Keratinocyte (primary cell): ENCODE measurements at regions not wholly inside any gene's neighbourhood (a gene's known extent, or its start where the extent isn't known, plus 50 kb on each side); places are given as distances from the start of the nearest gene placed in this dataset.
"Not testable (repeated sequence)": the region's sequence is repeated elsewhere in the genome, so short reads cannot be mapped to it uniquely, and the experiment has no call there.

Experiments
- DNase-seq: peaks from one replicate; pipeline ENCODE4 v3.0.0-alpha.2; 2011; ENCODE audit warnings: low read depth, missing footprints, low spot score
- FAIRE-seq: peaks from 2 replicates; lab custom pipeline; 2011; peaks lifted over from hg19 to GRCh38; lab: Jason Lieb, UNC
- H2AFZ ChIP-seq: 2 replicates; pipeline ENCODE4 v1.6.0; 2012; ENCODE audit warnings: low read length, control low read depth, inconsistent platforms; ENCODE audit not compliant: control insufficient read depth
- H3K27ac ChIP-seq: 2 replicates; pipeline ENCODE4 v1.5.1; 2011; ENCODE audit warnings: low read length; ENCODE audit not compliant: control insufficient read depth, insufficient read depth
- H3K27me3 ChIP-seq: 3 replicates; pipeline ENCODE4 v1.6.0; 2011; ENCODE audit warnings: low read length; ENCODE audit not compliant: control insufficient read depth, insufficient read depth; ENCODE audit errors: extremely low read depth
- H3K36me3 ChIP-seq, 2 experiments: 2 replicates in 1 of 2; 3 replicates in 1 of 2; pipeline ENCODE4 v1.5.1; 2011; ENCODE audit warnings: low read length in 2 of 2, mild to moderate bottlenecking in 1 of 2; ENCODE audit not compliant: control insufficient read depth in 2 of 2, insufficient read depth in 2 of 2; ENCODE audit errors: extremely low read depth in 1 of 2
- H3K4me1 ChIP-seq: 3 replicates; pipeline ENCODE4 v1.5.1; 2011; ENCODE audit warnings: low read length; ENCODE audit not compliant: control insufficient read depth, insufficient read depth; ENCODE audit errors: extremely low read depth
- H3K4me2 ChIP-seq: 3 replicates; pipeline ENCODE4 v1.6.0; 2011; ENCODE audit warnings: low read depth, low read length; ENCODE audit not compliant: control insufficient read depth, insufficient read depth; ENCODE audit errors: extremely low read depth
- H3K4me3 ChIP-seq, 3 experiments: fragments of 200-600 bp in 1 of 3; sonication (generic) in 1 of 3; 2 replicates in 2 of 3; 3 replicates in 1 of 3; pipeline ENCODE4 v1.5.1; 2011 to 2016; ENCODE audit warnings: low read length in 3 of 3, mild to moderate bottlenecking in 3 of 3, control low read depth in 2 of 3, inconsistent platforms in 1 of 3, low read depth in 1 of 3, mixed read lengths in 1 of 3, mixed run types in 1 of 3, moderate library complexity in 1 of 3; ENCODE audit not compliant: control insufficient read depth in 2 of 3, insufficient read depth in 2 of 3; ENCODE audit errors: extremely low read depth in 1 of 3
- H3K79me2 ChIP-seq: 2 replicates; pipeline ENCODE4 v1.6.0; 2012; ENCODE audit warnings: low read length; ENCODE audit not compliant: control insufficient read depth, insufficient read depth
- H3K9ac ChIP-seq: 3 replicates; pipeline ENCODE4 v1.6.0; 2011; ENCODE audit warnings: low read length; ENCODE audit not compliant: control insufficient read depth, insufficient read depth; ENCODE audit errors: extremely low read depth
- H3K9me1 ChIP-seq: 3 replicates; pipeline ENCODE4 v1.6.0; 2011; ENCODE audit warnings: low read length; ENCODE audit not compliant: control insufficient read depth, insufficient read depth; ENCODE audit errors: extremely low read depth
- H3K9me3 ChIP-seq: 2 replicates; pipeline ENCODE4 v1.5.1; 2012; ENCODE audit warnings: low read depth, low read length; ENCODE audit not compliant: control insufficient read depth
- H4K20me1 ChIP-seq: 3 replicates; pipeline ENCODE4 v1.6.0; 2011; ENCODE audit warnings: low read length; ENCODE audit not compliant: control insufficient read depth, insufficient read depth; ENCODE audit errors: extremely low read depth
- CTCF ChIP-seq, 3 experiments: IDR thresholded peaks in 1 of 3; conservative IDR thresholded peaks in 1 of 3; optimal IDR thresholded peaks in 1 of 3; 2 replicates in 2 of 3; 3 replicates in 1 of 3; pipeline versions ENCODE3 to v1.5.1; 2011; ENCODE audit warnings: low read length in 3 of 3, mild to moderate bottlenecking in 3 of 3, moderate library complexity in 2 of 3, control low read depth in 1 of 3, inconsistent platforms in 1 of 3; ENCODE audit not compliant: insufficient read depth in 2 of 3; ENCODE audit errors: extremely low read depth in 1 of 3
- EZH2 ChIP-seq: IDR thresholded peaks from one replicate; pipeline ENCODE4 v1.6.1; 2012; ENCODE audit warnings: inconsistent platforms, mild to moderate bottlenecking, low read length, moderate library complexity
- dilution Hi-C: fragments of 300-500 bp; cut with MboI; formaldehyde crosslinking; loops from one replicate; pipeline ENCODE4 v1.7.0; 2020; ENCODE audit warnings: low sequenced_read_pairs; ENCODE audit not compliant: extremely low pct_ligation_motif_present

- TF ChIP-seq EZH2 = no peak
- TF ChIP-seq CTCF (optimal IDR thresholded peaks at IDR 0.05 in 1 of 3, IDR thresholded peaks at IDR 0.05 in 1 of 3, conservative IDR thresholded peaks at IDR 0.05 in 1 of 3; ENCODE audit: extremely low read depth in 1 of 3, insufficient read depth in 2 of 3, low read length in 3 of 3) = no peak
- H3K4me3 ChIP-seq = no peak overlapping the region
- no peaks in the 10 kb centered on the region for H3K9me1 ChIP-seq
- H3K4me1 ChIP-seq = no peaks in the 10 kb centered on the region
- no peaks in the 10 kb centered on the region for H3K79me2 ChIP-seq
- FAIRE-seq = no peak
- no peak overlapping the region for H3K27ac ChIP-seq
- no peaks in the 10 kb centered on the region for H3K9me3 ChIP-seq
- no peak for DNase-seq
- H2AFZ ChIP-seq = no peak overlapping the region
- dilution Hi-C loops = no loop called here
- H3K36me3 ChIP-seq = no peaks in the 10 kb centered on the region
- peaks cover 4% of the 10 kb centered on the region for H3K27me3 ChIP-seq
- no peak overlapping the region for H3K4me2 ChIP-seq
- no peaks in the 10 kb centered on the region for H4K20me1 ChIP-seq
- no peak overlapping the region for H3K9ac ChIP-seq
These were observed 57.6 kb upstream of the UNC93A start for GRCh38 chr6:167233490-167233889.

- H3K4me2 ChIP-seq, DNase-seq, H3K4me1 ChIP-seq, H3K79me2 ChIP-seq, H3K27me3 ChIP-seq, H3K9ac ChIP-seq, dilution Hi-C loops, H3K36me3 ChIP-seq, H3K9me1 ChIP-seq, H2AFZ ChIP-seq, H3K9me3 ChIP-seq, H3K27ac ChIP-seq, H4K20me1 ChIP-seq, FAIRE-seq, H3K4me3 ChIP-seq: not testable (repeated sequence)
These were observed 56.5 kb upstream of the UNC93A start for GRCh38 chr6:167234576-167234975.

GRCh38 chr6:167235005-167235404 is 56.1 kb upstream of the UNC93A start:
- no peak for TF ChIP-seq CTCF (optimal IDR thresholded peaks at IDR 0.05 in 1 of 3, IDR thresholded peaks at IDR 0.05 in 1 of 3, conservative IDR thresholded peaks at IDR 0.05 in 1 of 3; ENCODE audit: extremely low read depth in 1 of 3, insufficient read depth in 2 of 3, low read length in 3 of 3)
- TF ChIP-seq EZH2 = no peak
- FAIRE-seq = no peak

More at GRCh38 chr6:167235005-167235404, 56.1 kb upstream of the UNC93A start:
- no peaks in the 10 kb centered on the region for H3K4me1 ChIP-seq
- no peak overlapping the region for H3K4me3 ChIP-seq
- peaks cover 6% of the 10 kb centered on the region for H3K27me3 ChIP-seq
- no peak overlapping the region for H3K9ac ChIP-seq
- no peaks in the 10 kb centered on the region for H4K20me1 ChIP-seq
- H3K27ac ChIP-seq = no peak overlapping the region
- H3K9me1 ChIP-seq = no peaks in the 10 kb centered on the region
- H2AFZ ChIP-seq = no peak overlapping the region
- no peak for DNase-seq
- no peaks in the 10 kb centered on the region for H3K36me3 ChIP-seq
- no peak overlapping the region for H3K4me2 ChIP-seq
- no peaks in the 10 kb centered on the region for H3K79me2 ChIP-seq
- dilution Hi-C loops = no loop called here
- H3K9me3 ChIP-seq = no peaks in the 10 kb centered on the region
